ENCODE measurements at regions not wholly inside any gene's neighbourhood (a gene's known extent, or its start where the extent isn't known, plus 50 kb on each side); places are given as distances from the start of the nearest gene placed in this dataset.
"Not testable (repeated sequence)": the region's sequence is repeated elsewhere in the genome, so short reads cannot be mapped to it uniquely, and the experiment has no call there.

- CTCF ChIA-PET, POLR2A ChIA-PET: not testable (repeated sequence)
- TF ChIP-seq CTCF (IDR thresholded peaks at IDR 0.05; ENCODE audit: control extremely low read depth, extremely low read depth, low read depth, missing control alignments) = peak; percentile 38
- DNase-seq (ENCODE audit: extremely low spot score) = peak; percentile 6
Observed at GRCh38 chr1:206384029-206384807, 86.1 kb upstream of the IKBKE start.

GRCh38 chr1:206384891-206385290 is 85.4 kb upstream of the IKBKE start:
- POLR2A ChIA-PET; CTCF ChIA-PET; DNase-seq (ENCODE audit: extremely low spot score): not testable (repeated sequence)

GRCh38 chr1:206387631-206388030 is 82.6 kb upstream of the IKBKE start:
- DNase-seq (ENCODE audit: extremely low spot score); CTCF ChIA-PET; POLR2A ChIA-PET: not testable (repeated sequence)

GRCh38 chr1:206391903-206392302 is 78.4 kb upstream of the IKBKE start:
- DNase-seq (ENCODE audit: extremely low spot score); CTCF ChIA-PET; POLR2A ChIA-PET: not testable (repeated sequence)

GRCh38 chr1:206397501-206397900 is 72.8 kb upstream of the IKBKE start:
- CTCF ChIA-PET; POLR2A ChIA-PET; DNase-seq (ENCODE audit: extremely low spot score): not testable (repeated sequence)

GRCh38 chr1:206398261-206398660 is 72.0 kb upstream of the IKBKE start:
- DNase-seq (ENCODE audit: extremely low spot score); POLR2A ChIA-PET; CTCF ChIA-PET: not testable (repeated sequence)

- POLR2A ChIA-PET = not testable (repeated sequence)
Observed at GRCh38 chr1:206403612-206404307, 66.5 kb upstream of the IKBKE start.

GRCh38 chr1:206404309-206405027 is 65.8 kb upstream of the IKBKE start:
- CTCF ChIA-PET; DNase-seq (ENCODE audit: extremely low spot score); POLR2A ChIA-PET: not testable (repeated sequence)

More at GRCh38 chr1:206403612-206404307, 66.5 kb upstream of the IKBKE start:
- CTCF ChIA-PET; DNase-seq (ENCODE audit: extremely low spot score): not testable (repeated sequence)

- CTCF ChIA-PET; POLR2A ChIA-PET; DNase-seq (ENCODE audit: extremely low spot score): not testable (repeated sequence)
Observed at GRCh38 chr1:206405282-206405681, 65.0 kb upstream of the IKBKE start.

- CTCF ChIA-PET; DNase-seq (ENCODE audit: extremely low spot score); POLR2A ChIA-PET: not testable (repeated sequence)
Observed at GRCh38 chr1:206408371-206409288, 61.6 kb upstream of the IKBKE start.

GRCh38 chr1:206411321-206411720 is 59.0 kb upstream of the IKBKE start:
- CTCF ChIA-PET = no interaction called here
- POLR2A ChIA-PET = no interaction called here
- no peak for DNase-seq (ENCODE audit: extremely low spot score)
- TF ChIP-seq CTCF (IDR thresholded peaks at IDR 0.05; ENCODE audit: control extremely low read depth, extremely low read depth, low read depth, missing control alignments) = no peak
